ENCODE measurements at regions not wholly inside any gene's neighbourhood (a gene's known extent, or its start where the extent isn't known, plus 50 kb on each side); places are given as distances from the start of the nearest gene placed in this dataset.

GRCh38 chr11:96778272-96778671 is 388.5 kb downstream of the JRKL start:
- ChIA-PET POLR2A (no interaction called here), CTCF (no interaction called here)
- Mint-ChIP-seq H3K9me3 (peaks cover 2% of the 10 kb centered on the region), H3K4me3 (no peak overlapping the region), H3K27me3 (no peaks in the 10 kb centered on the region), H3K4me1 (ENCODE audit: low read depth) (no peaks in the 10 kb centered on the region), H3K36me3 (no peaks in the 10 kb centered on the region), H3K27ac (no peak overlapping the region)
- intact Hi-C loops (cut with micrococcal nuclease): no loop called here
- no peak for DNase-seq

GRCh38 chr11:96779030-96779429 is 389.2 kb downstream of the JRKL start:
- Mint-ChIP-seq H3K36me3 (no peaks in the 10 kb centered on the region), H3K4me3 (no peak overlapping the region), H3K4me1 (ENCODE audit: low read depth) (no peaks in the 10 kb centered on the region), H3K9me3 (peaks cover 2% of the 10 kb centered on the region), H3K27ac (no peak overlapping the region), H3K27me3 (no peaks in the 10 kb centered on the region)
- no peak for DNase-seq
- POLR2A ChIA-PET: no interaction called here
- intact Hi-C loops (cut with micrococcal nuclease): no loop called here
- CTCF ChIA-PET: no interaction called here

GRCh38 chr11:96781082-96781481 is 391.3 kb downstream of the JRKL start:
- Mint-ChIP-seq H3K27me3 (no peaks in the 10 kb centered on the region), H3K27ac (no peak overlapping the region), H3K9me3 (peaks cover 2% of the 10 kb centered on the region), H3K4me3 (no peak overlapping the region), H3K36me3 (no peaks in the 10 kb centered on the region), H3K4me1 (ENCODE audit: low read depth) (no peaks in the 10 kb centered on the region)
- intact Hi-C loops (cut with micrococcal nuclease): no loop called here
- ChIA-PET POLR2A (no interaction called here), CTCF (no interaction called here)
- no peak for DNase-seq

- H3K27ac Mint-ChIP-seq: no peak overlapping the region
- no peak for DNase-seq
- intact Hi-C loops (cut with micrococcal nuclease): no loop called here
- no peaks in the 10 kb centered on the region for H3K36me3 Mint-ChIP-seq
- ChIA-PET CTCF (no interaction called here), POLR2A (no interaction called here)
- H3K27me3 Mint-ChIP-seq: no peaks in the 10 kb centered on the region
- H3K4me3 Mint-ChIP-seq: no peak overlapping the region
- H3K4me1 Mint-ChIP-seq (ENCODE audit: low read depth): no peaks in the 10 kb centered on the region
- peaks cover 2% of the 10 kb centered on the region for H3K9me3 Mint-ChIP-seq
These were observed 392.8 kb downstream of the JRKL start for GRCh38 chr11:96782632-96783031.

- H3K9me3 Mint-ChIP-seq: peaks cover 3% of the 10 kb centered on the region
- H3K4me3 Mint-ChIP-seq: no peak overlapping the region
- ChIA-PET POLR2A (no interaction called here), CTCF (no interaction called here)
- intact Hi-C loops (cut with micrococcal nuclease): no loop called here
- no peaks in the 10 kb centered on the region for H3K4me1 Mint-ChIP-seq (ENCODE audit: low read depth)
- H3K27me3 Mint-ChIP-seq: no peaks in the 10 kb centered on the region
- no peak for DNase-seq
- H3K27ac Mint-ChIP-seq: no peak overlapping the region
- H3K36me3 Mint-ChIP-seq: no peaks in the 10 kb centered on the region
These were observed 393.5 kb downstream of the JRKL start for GRCh38 chr11:96783311-96783710.

- Mint-ChIP-seq H3K9me3 (peaks cover 6% of the 10 kb centered on the region), H3K36me3 (no peaks in the 10 kb centered on the region), H3K4me1 (ENCODE audit: low read depth) (no peaks in the 10 kb centered on the region), H3K27ac (no peak overlapping the region), H3K27me3 (no peaks in the 10 kb centered on the region), H3K4me3 (no peak overlapping the region)
- intact Hi-C loops (cut with micrococcal nuclease): no loop called here
- no peak for DNase-seq
- CTCF ChIA-PET: no interaction called here
- POLR2A ChIA-PET: no interaction called here
These were observed 395.3 kb downstream of the JRKL start for GRCh38 chr11:96785073-96785472.

- intact Hi-C loops (cut with micrococcal nuclease): no loop called here
- Mint-ChIP-seq H3K27ac (no peak overlapping the region), H3K4me1 (ENCODE audit: low read depth) (no peaks in the 10 kb centered on the region), H3K27me3 (no peaks in the 10 kb centered on the region), H3K9me3 (peaks cover 4% of the 10 kb centered on the region), H3K36me3 (no peaks in the 10 kb centered on the region), H3K4me3 (no peak overlapping the region)
- ChIA-PET CTCF (no interaction called here), POLR2A (no interaction called here)
- DNase-seq: no peak
These were observed 404.3 kb downstream of the JRKL start for GRCh38 chr11:96794152-96794551.

GRCh38 chr11:96798445-96798844 is 408.6 kb downstream of the JRKL start:
- Mint-ChIP-seq H3K9me3 (no peaks in the 10 kb centered on the region), H3K36me3 (no peaks in the 10 kb centered on the region), H3K4me3 (no peak overlapping the region), H3K4me1 (ENCODE audit: low read depth) (no peaks in the 10 kb centered on the region), H3K27ac (no peak overlapping the region), H3K27me3 (no peaks in the 10 kb centered on the region)
- intact Hi-C loops (cut with micrococcal nuclease): no loop called here
- ChIA-PET CTCF (no interaction called here), POLR2A (no interaction called here)
- no peak for DNase-seq

GRCh38 chr11:96815236-96815635 is 425.4 kb downstream of the JRKL start:
- H3K4me3 Mint-ChIP-seq: no peak overlapping the region
- H3K36me3 Mint-ChIP-seq: no peaks in the 10 kb centered on the region
- POLR2A ChIA-PET: no interaction called here
- no peaks in the 10 kb centered on the region for H3K27me3 Mint-ChIP-seq
- H3K9me3 Mint-ChIP-seq: no peaks in the 10 kb centered on the region
- intact Hi-C loops (cut with micrococcal nuclease): no loop called here
- H3K4me1 Mint-ChIP-seq (ENCODE audit: low read depth): no peaks in the 10 kb centered on the region
- no peak for DNase-seq
- CTCF ChIA-PET: no interaction called here
- no peak overlapping the region for H3K27ac Mint-ChIP-seq

GRCh38 chr11:96817482-96818399 is 427.9 kb downstream of the JRKL start:
- H3K27me3 Mint-ChIP-seq: no peaks in the 10 kb centered on the region
- no peaks in the 10 kb centered on the region for H3K36me3 Mint-ChIP-seq
- DNase-seq: no peak
- H3K27ac Mint-ChIP-seq: no peak overlapping the region
- intact Hi-C loops (cut with micrococcal nuclease): no loop called here
- H3K4me1 Mint-ChIP-seq (ENCODE audit: low read depth): no peaks in the 10 kb centered on the region
- CTCF ChIA-PET: no interaction called here
- no peak overlapping the region for H3K4me3 Mint-ChIP-seq
- POLR2A ChIA-PET: no interaction called here
- no peaks in the 10 kb centered on the region for H3K9me3 Mint-ChIP-seq

GRCh38 chr11:96827164-96827563 is 437.4 kb downstream of the JRKL start:
- Mint-ChIP-seq H3K9me3 (no peaks in the 10 kb centered on the region), H3K4me1 (ENCODE audit: low read depth) (no peaks in the 10 kb centered on the region), H3K27ac (no peak overlapping the region), H3K27me3 (no peaks in the 10 kb centered on the region), H3K4me3 (no peak overlapping the region), H3K36me3 (no peaks in the 10 kb centered on the region)
- no peak for DNase-seq
- ChIA-PET CTCF (no interaction called here), POLR2A (no interaction called here)
- intact Hi-C loops (cut with micrococcal nuclease): no loop called here

GRCh38 chr11:96841792-96842191 is 452.0 kb downstream of the JRKL start:
- peaks cover 4% of the 10 kb centered on the region for H3K9me3 Mint-ChIP-seq
- no peaks in the 10 kb centered on the region for H3K27me3 Mint-ChIP-seq
- no peaks in the 10 kb centered on the region for H3K36me3 Mint-ChIP-seq
- no peak overlapping the region for H3K4me3 Mint-ChIP-seq
- no peak overlapping the region for H3K27ac Mint-ChIP-seq
- POLR2A ChIA-PET: no interaction called here
- intact Hi-C loops (cut with micrococcal nuclease): no loop called here
- no peaks in the 10 kb centered on the region for H3K4me1 Mint-ChIP-seq (ENCODE audit: low read depth)
- CTCF ChIA-PET: no interaction called here
- DNase-seq: no peak

- H3K27ac Mint-ChIP-seq: no peak overlapping the region
- no peak for DNase-seq
These were observed 452.9 kb downstream of the JRKL start for GRCh38 chr11:96842731-96843130.

More at GRCh38 chr11:96842731-96843130, 452.9 kb downstream of the JRKL start:
- H3K4me1 Mint-ChIP-seq (ENCODE audit: low read depth): no peaks in the 10 kb centered on the region
- H3K27me3 Mint-ChIP-seq: no peaks in the 10 kb centered on the region
- ChIA-PET POLR2A (no interaction called here), CTCF (no interaction called here)
- no peak overlapping the region for H3K4me3 Mint-ChIP-seq
- H3K9me3 Mint-ChIP-seq: peaks cover 4% of the 10 kb centered on the region
- intact Hi-C loops (cut with micrococcal nuclease): no loop called here
- H3K36me3 Mint-ChIP-seq: no peaks in the 10 kb centered on the region

Data from activated CD4-positive, alpha-beta memory T cell treated with anti-CD3 and anti-CD28 coated beads for 36 hours (primary cell).